Hepatocyte (in vitro differentiated cells): ENCODE measurements at regions not wholly inside any gene's neighbourhood (a gene's known extent, or its start where the extent isn't known, plus 50 kb on each side); places are given as distances from the start of the nearest gene placed in this dataset.

ENCODE experiments used
- EZH2 ChIP-seq: fragments of 200-600 bp; sonication (generic); IDR thresholded peaks from 2 replicates; pipeline ENCODE4 v1.6.1; 2016; ENCODE audit warnings: antibody characterized with exemption, mild to moderate bottlenecking, borderline replicate concordance
- EZH2phosphoT487 ChIP-seq: fragments of 200-600 bp; sonication (generic); IDR thresholded peaks from one replicate; pipeline ENCODE4 v1.6.1; 2018; ENCODE audit warnings: antibody characterized with exemption, mild to moderate bottlenecking, low read depth, moderate library complexity; ENCODE audit not compliant: unreplicated experiment, severe bottlenecking
- TF ChIP-seq, protein P1 (sequence below): fragments of 200-600 bp; sonication (generic); IDR thresholded peaks from 2 replicates; pipeline ENCODE4 v1.5.1; 2016; ENCODE audit warnings: antibody characterized with exemption, mild to moderate bottlenecking; ENCODE audit not compliant: poor library complexity

DNA sequence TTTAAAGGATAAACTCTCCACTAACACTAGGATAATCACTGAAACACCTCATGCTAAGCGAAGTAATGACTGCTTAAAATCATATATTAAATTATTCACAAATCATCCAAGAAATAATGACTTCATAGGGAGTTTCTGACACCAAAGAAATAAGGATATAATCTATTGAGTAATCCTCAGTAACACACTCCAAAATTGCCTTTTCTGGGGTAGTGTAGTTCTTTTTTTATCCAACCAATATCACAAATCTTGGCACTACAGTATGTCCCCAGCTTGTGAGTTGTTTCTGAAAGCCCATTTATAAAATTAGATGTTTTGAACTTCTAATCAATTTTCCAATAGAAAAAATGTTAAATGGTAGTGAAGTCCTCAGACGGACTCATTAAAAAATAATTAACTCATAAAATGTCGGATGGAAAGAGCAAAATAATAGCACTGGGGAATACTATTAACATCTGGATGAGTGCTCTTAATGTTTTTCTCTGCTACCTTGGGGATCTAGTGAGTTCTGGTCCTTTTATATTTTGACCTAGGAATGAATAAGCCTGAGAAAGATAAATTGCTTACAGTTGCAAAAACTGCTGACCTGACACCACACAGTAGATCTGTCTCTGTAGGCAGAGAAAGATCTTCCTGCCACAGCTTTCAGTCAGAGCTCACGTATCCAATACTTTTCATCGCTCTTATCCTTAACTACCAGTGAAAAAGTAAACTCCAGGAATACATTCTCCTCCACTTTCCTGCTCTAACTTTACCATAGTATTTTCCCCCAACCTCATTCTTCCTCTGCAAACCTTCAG lies 618.5 kb upstream of the ANKRD30A start:
- TF ChIP-seq, protein P1, sequence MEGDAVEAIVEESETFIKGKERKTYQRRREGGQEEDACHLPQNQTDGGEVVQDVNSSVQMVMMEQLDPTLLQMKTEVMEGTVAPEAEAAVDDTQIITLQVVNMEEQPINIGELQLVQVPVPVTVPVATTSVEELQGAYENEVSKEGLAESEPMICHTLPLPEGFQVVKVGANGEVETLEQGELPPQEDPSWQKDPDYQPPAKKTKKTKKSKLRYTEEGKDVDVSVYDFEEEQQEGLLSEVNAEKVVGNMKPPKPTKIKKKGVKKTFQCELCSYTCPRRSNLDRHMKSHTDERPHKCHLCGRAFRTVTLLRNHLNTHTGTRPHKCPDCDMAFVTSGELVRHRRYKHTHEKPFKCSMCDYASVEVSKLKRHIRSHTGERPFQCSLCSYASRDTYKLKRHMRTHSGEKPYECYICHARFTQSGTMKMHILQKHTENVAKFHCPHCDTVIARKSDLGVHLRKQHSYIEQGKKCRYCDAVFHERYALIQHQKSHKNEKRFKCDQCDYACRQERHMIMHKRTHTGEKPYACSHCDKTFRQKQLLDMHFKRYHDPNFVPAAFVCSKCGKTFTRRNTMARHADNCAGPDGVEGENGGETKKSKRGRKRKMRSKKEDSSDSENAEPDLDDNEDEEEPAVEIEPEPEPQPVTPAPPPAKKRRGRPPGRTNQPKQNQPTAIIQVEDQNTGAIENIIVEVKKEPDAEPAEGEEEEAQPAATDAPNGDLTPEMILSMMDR: no peak
- no peak for TF ChIP-seq EZH2phosphoT487
- no peak for TF ChIP-seq EZH2
